GM19452 (cell line): ENCODE measurements at regions not wholly inside any gene's neighbourhood (a gene's known extent, or its start where the extent isn't known, plus 50 kb on each side); places are given as distances from the start of the nearest gene placed in this dataset.
"Not testable (repeated sequence)": the region's sequence is repeated elsewhere in the genome, so short reads cannot be mapped to it uniquely, and the experiment has no call there.

Experiments used
- ATAC-seq: cut with Tn5 transposase; IDR thresholded peaks from one replicate; pipeline ENCODE4 v1.9.1; 2021; ENCODE audit not compliant: unreplicated experiment

DNA sequence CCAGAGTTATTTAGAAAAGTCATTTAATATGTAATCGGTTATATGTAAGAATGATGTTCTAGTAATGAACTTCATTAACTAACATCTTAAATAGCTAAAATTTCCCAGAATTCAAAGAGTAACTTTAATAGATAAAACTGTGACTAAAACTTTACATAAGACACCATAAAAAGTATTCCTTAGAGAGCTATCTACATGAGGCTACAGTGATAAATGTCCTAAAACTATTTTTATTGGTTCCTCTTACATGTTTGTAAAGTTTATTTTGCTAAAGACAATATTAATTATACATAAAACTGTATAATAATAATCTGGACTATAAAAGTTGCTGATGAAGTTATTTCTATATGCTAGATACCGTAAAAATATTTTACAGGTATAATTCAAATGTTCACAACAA is 897.7 kb upstream of the EPHA5 start:
- ATAC-seq, result no peak

DNA sequence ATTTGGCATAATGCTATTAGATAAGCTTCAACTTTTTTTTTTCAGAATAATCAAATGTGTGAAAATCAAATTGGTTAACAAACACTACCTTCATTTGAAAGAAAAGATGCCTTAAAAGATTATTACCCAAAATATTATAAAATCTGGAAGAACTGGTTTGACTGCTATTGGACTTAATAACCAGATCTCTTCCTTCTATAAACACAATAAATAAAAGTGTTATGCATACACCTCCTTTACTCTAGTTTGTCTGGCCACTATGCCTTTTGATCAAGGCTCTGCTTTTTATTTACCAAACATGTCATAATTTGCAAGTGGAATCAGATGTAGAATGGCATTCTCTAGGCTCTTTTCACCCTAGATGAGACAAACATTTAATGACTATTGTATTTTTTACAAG is 897.3 kb upstream of the EPHA5 start:
- ATAC-seq, result no peak

DNA sequence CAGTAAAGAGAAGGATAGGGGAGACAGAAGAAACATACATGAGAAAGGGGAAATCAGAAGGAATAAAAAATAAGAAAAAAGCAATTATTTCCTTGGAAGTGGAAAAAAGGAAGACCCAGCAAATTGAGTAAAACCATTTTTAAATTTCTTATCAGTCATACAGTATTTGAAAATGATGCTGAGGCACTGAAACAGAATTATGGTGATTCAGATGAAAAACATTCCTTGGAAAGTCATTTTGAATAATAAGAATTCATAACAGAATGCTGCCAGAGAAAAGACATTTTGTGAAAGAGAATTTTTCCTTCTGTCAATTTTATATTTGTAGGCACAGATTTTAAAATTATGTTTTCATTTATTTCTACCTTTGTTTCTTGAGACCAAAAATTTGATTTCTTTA is 895.5 kb upstream of the EPHA5 start:
- ATAC-seq, result no peak

DNA sequence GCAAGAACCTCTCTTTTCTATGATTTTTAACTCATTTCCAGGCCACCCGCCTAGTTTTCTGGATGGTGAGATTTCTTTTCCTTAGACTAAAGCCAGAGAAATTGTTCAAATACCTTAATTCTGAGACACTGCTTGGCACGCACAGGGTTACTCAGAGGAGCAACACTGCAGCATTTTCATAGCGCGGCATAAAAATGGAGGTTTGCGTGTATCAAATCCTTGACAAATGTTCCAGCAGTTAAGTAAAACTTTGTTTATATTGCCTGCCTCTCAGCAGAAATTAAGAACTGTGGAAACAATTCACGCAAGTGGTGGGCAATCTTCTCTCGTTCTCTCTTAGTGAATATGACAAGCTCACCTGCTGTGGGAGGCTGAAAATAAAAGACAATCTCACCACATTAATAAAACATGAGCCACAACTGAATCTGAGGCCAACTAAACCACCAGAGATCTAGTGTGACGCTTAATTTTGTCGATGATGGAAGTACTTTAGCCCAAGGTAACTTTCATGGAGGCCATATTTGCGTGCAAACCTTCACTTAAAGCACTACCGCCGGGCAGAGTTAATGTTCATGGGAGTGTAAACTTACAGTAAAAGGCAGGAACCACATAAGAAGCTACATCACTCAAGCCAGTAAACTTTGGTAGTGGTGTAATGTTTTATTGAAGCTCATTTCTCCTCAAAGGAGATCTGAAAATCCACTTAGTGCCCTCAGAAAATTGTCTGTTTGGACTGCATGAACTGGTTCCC is 894.8 kb upstream of the EPHA5 start:
- ATAC-seq, result no peak

DNA sequence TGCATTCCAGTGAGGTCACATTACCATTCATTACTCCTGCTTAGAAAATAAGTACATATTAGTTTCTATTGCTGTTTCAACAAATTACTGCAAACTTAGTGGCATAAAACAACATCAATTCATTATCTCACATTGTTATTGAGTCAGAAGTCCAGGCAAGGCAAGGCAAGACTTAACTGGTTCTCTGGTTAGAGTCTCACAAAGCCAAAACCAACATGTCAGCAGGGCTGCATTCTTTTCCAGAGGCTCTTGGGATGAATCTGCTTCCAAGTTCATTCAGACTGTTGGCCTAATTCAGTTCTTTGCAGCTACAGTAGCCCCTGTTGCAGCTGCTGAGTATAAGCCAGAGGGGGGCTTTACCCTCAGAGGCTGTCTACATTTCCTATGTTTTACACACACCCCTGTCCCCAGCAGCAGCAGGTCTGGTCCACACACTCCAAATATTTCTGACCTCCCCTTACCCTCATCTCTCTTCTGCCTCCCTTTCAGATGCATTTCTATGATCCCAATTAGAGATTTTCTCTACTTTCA is 892.1 kb upstream of the EPHA5 start:
- ATAC-seq, result no peak

DNA sequence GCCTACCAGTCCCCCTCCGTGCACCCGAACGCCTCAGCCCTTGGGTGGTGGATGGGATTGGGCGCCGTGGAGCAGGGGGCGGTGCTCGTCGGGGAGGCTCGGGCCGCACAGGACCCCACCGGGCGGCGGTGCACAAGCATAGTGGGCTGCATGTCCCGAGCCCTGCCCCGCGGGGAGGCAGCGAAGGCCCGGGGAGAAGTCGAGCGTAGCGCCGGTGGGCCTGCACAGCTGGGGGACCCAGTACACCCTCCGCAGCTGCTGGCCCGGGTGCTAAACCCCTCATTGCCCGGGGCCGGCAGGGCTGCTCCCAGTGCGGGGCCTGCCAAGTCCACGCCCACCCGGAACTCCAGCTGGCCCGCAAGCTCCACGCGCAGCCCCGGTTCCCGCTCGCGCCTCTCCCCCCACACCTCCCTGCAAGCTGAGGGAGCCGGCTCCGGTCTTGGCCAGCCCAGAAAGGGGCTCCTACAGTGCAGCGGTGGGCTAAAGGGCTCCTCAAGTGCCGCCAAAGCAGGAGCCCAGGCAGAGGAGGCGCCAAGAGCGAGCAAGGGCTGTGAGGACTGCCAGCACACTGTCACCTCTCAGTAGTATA is 891.3 kb upstream of the EPHA5 start:
- not testable (repeated sequence) for ATAC-seq

DNA sequence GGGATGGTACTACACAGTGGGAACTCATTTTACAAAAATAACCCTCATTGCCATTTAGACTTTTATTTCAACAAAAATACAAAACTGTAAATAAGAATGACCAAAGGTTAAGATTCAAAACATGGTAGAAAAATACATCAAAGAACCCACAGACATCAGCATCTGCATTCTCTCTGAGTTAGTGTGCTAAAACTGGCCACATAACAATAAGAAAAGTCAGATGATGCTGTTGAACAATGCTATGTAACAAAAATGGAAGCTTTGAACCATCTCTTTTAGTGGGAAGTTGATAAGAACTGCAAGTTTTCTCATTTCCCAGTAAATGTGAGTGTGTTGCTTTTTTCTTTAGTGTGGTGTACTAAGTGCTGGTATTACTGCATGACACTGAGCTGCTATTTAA is 888.4 kb upstream of the EPHA5 start:
- no peak for ATAC-seq

DNA sequence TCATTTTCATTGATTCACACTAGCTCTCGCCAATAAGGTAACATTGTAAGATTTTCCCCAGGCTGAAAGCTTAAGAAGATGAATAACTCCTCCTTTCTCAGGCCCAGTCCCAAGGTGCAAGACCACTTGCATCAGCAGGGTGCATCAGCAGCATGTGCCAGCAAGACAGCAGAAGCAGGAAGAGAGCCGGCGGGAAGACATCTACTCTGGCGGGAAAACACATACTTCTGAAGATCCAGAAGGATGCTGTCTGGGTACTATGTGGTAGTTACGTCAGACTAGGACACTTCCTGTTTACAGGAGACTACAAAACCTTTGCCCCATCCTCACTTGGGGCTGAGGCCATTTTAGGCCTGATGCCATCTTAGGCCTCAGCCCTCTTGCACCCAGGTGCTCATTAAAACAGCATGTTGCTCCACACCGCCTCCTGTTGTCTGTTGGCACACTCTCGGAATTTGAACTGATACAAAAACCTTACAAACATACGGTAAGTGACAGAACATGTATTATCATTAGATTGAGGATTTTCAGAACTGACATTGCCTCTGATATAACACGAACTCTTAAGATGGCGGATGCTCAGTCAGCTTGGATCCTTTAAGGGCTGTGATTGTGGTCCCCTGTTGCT is 886.5 kb upstream of the EPHA5 start:
- ATAC-seq, result no peak

DNA sequence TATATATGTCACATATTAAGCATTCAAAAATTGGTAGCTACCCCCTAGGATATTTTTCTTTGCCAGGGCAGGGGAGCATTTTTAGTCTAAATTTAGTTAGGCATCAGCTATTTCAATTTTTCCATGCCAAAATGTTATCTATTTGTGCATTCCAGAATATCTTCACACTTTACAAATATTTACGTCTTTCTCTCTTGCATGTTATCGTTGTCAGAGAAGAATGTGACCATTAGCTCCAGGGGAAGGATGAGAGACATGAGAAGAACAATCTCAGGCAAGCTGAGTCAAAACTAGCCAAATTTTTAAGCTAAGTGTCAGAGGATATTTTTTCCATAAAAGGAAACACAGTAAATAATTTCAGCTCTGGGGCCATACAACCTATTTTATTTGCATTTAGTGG is 885.0 kb upstream of the EPHA5 start:
- ATAC-seq, result no peak

DNA sequence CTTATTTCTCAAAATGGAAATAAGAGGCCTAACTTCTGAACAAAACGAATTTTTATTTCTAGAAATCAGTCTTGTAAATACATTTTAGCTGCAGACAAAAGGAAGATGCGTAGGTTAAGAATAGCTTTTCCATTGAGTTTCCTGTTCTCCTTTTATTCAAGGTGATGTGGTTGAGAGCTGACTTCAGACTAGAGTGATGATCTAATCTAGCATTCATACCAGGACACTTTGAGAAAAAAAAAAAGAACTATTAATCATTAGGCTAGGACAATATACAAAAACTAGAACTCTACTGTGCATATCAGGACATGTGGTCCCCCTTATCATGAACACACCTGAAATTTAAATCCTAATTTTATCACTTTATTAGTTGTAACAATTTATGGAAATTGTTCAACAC is 884.5 kb upstream of the EPHA5 start:
- ATAC-seq, result no peak

DNA sequence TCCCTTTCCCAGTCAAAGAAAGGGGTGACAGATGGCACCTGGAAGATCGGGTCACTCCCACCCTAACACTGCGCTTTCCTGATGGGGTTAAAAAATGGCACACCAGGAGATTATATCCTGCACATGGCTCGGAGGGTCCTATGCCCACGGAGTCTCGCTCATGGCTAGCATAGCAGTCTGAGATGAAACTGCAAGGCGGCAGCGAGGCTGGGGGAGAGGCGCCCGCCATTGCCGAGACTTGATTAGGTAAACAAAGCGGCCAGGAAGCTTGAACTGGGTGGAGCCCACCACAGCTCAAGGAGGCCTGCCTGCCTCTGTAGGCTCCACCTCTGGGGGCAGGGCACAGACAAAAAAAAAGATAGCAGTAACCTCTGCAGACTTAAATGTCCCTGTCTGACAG is 875.0 kb upstream of the EPHA5 start:
- ATAC-seq, result not testable (repeated sequence)

DNA sequence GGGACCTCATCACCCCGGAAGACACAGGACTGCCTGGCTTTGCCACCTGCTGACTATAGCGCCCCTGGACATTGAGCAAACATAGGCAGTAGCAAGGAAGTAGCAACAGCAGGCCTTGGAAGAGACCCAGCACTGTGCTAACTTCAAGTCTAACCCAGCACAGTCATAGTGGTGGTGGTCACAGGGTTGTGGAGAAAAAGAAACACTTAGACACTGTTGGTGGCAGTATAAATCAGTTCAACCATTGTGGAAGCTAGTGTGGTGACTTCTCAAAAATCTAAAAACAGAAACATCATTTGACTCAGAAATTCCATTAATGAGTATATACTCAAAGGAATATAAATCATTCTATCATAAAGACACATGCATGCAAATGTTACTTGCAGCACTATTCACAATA is 874.0 kb upstream of the EPHA5 start:
- no peak for ATAC-seq

DNA sequence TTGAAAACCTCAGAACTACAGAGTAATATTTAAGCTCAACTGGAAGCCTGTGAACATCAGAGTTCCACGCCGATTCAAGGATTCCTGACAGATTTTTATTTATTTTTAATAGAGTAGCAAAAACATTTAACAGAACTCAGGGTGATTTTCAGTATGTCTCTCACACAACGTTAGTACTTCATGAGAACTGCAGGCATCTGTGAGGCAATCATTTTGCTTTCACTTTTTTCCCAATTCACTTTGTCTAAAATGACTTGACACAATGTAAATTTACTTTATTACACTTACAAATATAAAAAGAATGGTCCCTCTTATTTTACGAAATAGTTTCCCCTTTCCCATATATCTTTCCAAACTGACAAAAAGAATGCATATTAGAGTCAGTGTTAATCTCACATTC is 869.5 kb upstream of the EPHA5 start:
- no peak for ATAC-seq

DNA sequence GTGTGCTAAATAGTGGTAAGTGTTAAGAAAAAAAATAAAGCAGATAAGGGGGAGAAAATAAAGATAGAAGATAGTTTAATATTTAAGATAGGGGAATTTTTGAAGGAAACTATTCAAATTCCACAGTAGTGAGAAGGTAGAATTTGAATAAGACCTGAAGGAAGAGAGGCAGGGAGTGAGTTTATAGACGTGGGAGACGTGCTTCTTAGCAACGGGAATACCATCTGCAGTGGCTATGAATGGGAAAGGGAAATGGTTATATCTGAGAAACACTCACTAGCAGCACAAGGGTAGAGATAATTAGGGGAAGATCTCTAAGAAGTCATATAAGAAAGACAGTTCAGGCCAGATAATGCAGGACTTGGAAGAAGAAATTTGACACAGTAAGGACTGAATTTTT is 854.5 kb upstream of the EPHA5 start:
- no peak for ATAC-seq

DNA sequence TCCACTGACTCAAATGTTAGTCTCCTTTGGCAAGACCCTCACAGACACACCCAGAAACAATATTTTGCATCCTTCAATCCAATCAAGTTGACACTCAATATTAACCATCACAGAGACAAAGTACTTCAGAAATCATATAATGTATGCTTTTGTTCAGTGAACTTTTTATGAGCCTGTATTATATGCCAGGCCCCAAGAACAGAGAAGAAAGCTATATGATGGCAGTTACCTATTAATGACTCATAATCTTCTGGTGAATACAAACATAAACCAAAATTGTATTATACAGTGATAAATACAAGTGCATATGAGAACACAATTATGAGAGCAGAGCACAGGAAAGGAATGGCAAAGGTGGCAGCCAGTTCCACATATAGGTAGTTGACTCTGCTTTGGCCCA is 852.0 kb upstream of the EPHA5 start:
- no peak for ATAC-seq

DNA sequence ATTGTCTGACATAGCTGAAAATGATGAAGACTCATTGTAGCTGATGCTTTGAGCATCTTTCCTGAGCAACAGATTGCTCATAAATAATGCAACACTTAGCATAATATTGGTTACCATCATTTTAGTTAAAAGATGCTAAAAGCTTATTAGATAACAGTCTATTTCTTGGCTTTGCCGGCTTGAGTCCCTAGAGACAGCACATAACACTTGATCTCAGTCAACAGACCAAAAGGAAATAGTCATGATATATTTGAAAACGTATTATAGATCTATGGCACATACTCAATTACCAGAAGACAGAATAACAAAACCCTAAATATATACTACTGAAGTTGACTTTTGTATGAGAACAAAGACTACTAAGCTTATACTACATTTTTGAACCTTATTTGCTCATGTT is 846.7 kb upstream of the EPHA5 start:
- ATAC-seq, result no peak

DNA sequence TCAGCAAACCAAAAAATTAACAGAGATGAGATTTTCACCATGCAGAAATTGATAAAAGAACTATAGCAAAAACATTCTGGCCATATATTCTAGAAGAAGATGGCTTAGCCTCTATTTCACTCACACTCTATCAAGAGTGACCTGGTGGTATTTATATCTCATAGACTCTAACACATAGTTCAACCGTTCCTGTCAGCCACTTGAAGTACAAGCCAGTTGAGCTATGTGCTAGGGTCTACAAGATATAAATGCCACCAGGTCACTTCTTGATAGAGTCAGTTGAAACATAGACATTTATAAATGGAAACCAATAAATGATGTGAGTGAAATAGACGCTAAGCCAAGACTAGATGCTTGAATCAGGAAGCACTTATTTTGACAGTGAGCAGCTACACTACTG is 836.7 kb upstream of the EPHA5 start:
- no peak for ATAC-seq

DNA sequence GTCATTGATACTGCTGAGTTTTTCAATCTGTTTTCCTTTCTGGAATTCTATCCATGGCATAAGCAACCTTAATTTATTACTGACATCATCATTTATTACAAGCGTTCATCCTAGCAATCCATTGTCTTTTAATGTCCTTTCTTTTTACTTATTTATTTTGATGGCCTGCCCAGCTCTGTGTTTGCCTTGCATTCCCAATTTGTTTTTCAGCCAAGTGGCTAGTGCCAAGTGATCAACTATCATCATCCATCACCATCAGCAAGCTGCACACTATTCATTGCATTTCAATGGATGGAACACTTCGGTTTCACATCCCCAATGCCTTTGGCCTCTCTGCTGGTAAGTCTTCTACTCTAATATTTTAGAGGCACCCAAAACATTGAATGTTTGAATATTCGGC is 831.7 kb upstream of the EPHA5 start:
- ATAC-seq, result no peak

DNA sequence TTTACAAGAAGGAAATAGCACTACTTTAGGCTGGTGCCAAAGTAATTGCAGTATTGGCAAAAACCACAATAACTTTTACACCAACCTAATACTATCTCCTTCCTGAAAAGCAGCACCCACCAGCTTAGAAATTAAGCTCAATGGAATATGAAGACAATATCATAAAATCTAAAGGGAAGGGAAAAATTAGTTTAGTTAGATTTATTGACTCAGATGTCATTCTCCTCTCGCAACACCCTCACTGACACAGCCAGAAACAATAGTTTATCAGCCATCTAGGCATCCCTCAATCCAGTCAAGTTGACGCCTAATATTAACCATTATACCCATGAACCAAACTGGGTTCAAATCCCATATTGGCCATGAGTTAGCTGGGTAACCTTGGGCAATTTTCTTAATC is 820.4 kb upstream of the EPHA5 start:
- no peak for ATAC-seq

DNA sequence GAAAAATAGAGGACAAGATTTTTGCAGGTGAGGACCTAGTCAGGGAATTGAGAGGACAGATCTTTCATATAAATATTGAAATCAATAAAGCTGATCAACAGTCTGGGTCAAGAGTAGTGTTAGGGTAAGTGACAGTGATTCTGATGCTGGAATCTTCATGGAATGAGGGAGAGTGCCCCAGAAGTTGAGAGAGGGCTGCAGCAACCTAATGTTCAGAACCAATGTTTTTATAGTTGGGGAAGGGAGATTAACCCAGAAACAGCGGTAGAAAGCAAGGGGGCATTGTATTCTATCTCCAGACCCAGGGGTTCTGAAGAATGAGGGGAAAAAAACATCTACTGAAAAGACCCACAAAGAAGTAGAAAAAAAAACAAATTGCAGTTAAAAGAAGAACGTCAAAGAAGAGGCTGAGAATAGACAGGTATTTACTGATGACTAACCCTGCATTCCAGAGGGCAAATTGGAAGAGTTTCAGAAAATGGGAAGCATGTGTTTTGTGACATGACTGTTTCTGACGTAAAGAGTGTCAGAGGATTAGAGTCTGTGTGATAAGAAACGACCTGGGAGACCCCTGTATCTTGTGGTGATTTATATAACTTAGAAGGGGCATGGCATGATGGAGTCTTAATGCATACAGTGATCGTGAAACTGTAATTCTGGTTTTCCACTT is 819.6 kb upstream of the EPHA5 start:
- no peak for ATAC-seq

DNA sequence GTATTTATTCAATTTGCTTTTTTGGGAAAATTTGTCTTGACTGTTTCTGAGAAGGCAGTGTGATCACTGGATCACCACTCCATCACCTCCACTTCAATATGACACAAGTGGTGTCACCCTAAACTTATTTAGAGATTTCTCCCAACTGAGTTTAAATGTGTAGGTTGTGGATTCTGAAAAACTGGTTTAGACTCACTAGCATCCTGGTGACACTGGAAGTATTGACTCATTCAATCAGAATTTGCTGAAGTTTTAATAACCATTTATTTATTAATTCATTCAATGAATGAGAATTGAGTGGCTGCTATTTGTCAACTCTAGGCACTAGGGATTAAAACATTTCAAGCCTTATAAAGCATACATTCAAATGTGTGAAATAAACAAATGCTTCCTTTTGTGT is 819.1 kb upstream of the EPHA5 start:
- no peak for ATAC-seq

DNA sequence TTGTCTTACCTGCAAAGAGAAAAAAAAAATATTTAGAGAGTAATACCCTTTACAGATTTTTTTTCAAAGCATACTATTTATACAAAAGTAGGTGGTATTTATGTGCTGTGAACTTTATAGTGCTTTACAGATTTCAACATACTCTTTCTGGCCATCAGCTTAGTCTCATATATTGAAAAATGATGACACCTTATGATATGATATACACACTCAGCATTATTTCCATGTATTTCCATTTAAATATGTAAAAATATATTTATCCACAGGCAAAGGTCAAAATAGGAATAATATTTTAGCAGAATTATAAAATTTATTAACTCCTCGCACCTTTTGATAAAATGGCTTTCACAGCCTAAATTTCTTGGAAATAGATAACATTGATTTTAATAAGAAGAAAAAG is 815.8 kb upstream of the EPHA5 start:
- ATAC-seq, result no peak
